SK-N-SH (cell line): ENCODE measurements at regions not wholly inside any gene's neighbourhood (a gene's known extent, or its start where the extent isn't known, plus 50 kb on each side); places are given as distances from the start of the nearest gene placed in this dataset.

Experiments
- CTCF ChIP-seq: fragments of 200-600 bp; sonication (generic); IDR thresholded peaks from 2 replicates; pipeline ENCODE4 v1.6.1; 2017; ENCODE audit warnings: antibody characterized with exemption, mild to moderate bottlenecking, moderate library complexity
- EP300 ChIP-seq, 2 experiments: IDR thresholded peaks; 2 replicates each; pipeline versions ENCODE4 v1.4.0 to v1.6.1; 2012; ENCODE audit warnings: borderline replicate concordance in 1 of 2, low read depth in 1 of 2, low read length in 1 of 2
- FOSL2 ChIP-seq: IDR thresholded peaks from 2 replicates; pipeline ENCODE4 v1.4.0; 2012; ENCODE audit warnings: low read depth, mild to moderate bottlenecking, moderate library complexity, borderline replicate concordance
- MAX ChIP-seq: IDR thresholded peaks from 2 replicates; pipeline ENCODE4 v1.4.0; 2012; ENCODE audit warnings: low read depth
- RAD21 ChIP-seq: IDR thresholded peaks from 2 replicates; pipeline ENCODE4 v1.6.1; 2012; ENCODE audit warnings: mild to moderate bottlenecking, low read length
- RCOR1 ChIP-seq: fragments of 150-350 bp; IDR thresholded peaks from 2 replicates; pipeline ENCODE4 v1.6.1; 2017; ENCODE audit warnings: antibody characterized with exemption, low read length

GRCh38 chr6:101102702-101103101 lies 221.6 kb upstream of the ASCC3 start:
- TF ChIP-seq RCOR1 (no peak), MAX (no peak), RAD21 (no peak), FOSL2 (no peak), EP300 (IDR thresholded peaks at IDR 0.05; ENCODE audit: borderline replicate concordance in 1 of 2, low read depth in 1 of 2, low read length in 1 of 2) (no peak), CTCF (no peak)
